Nephron progenitor cell (in vitro differentiated cells): ENCODE measurements at regions not wholly inside any gene's neighbourhood (a gene's known extent, or its start where the extent isn't known, plus 50 kb on each side); places are given as distances from the start of the nearest gene placed in this dataset.
"Not testable (repeated sequence)": the region's sequence is repeated elsewhere in the genome, so short reads cannot be mapped to it uniquely, and the experiment has no call there.

Experiments used
- DNase-seq: peaks from one replicate; pipeline ENCODE4 v3.0.0; 2021
- H3K27ac Mint-ChIP-seq: 2 replicates; pipeline ENCODE4 v1.8.0; 2021; ENCODE audit warnings: mild to moderate bottlenecking, moderate library complexity, mixed read lengths
- H3K27me3 Mint-ChIP-seq: 2 replicates; pipeline ENCODE4 v1.8.0; 2021; ENCODE audit warnings: mild to moderate bottlenecking, low read depth, mixed read lengths; ENCODE audit not compliant: poor library complexity
- H3K36me3 Mint-ChIP-seq: 2 replicates; pipeline ENCODE4 v1.8.0; 2021; ENCODE audit warnings: low read depth, mixed read lengths
- H3K4me1 Mint-ChIP-seq: 2 replicates; pipeline ENCODE4 v1.8.0; 2021; ENCODE audit warnings: mixed read lengths
- H3K4me3 Mint-ChIP-seq: 2 replicates; pipeline ENCODE4 v1.8.0; 2021; ENCODE audit warnings: mild to moderate bottlenecking, moderate library complexity, mixed read lengths
- H3K9me3 Mint-ChIP-seq: 2 replicates; pipeline ENCODE4 v1.8.0; 2021; ENCODE audit warnings: mild to moderate bottlenecking, moderate library complexity, mixed read lengths
- TF ChIP-seq, protein P1 (sequence below): fragments of 200-600 bp; sonication (generic); IDR thresholded peaks from 2 replicates; pipeline ENCODE4 v1.5.0; 2021; ENCODE audit warnings: antibody characterized with exemption

DNA sequence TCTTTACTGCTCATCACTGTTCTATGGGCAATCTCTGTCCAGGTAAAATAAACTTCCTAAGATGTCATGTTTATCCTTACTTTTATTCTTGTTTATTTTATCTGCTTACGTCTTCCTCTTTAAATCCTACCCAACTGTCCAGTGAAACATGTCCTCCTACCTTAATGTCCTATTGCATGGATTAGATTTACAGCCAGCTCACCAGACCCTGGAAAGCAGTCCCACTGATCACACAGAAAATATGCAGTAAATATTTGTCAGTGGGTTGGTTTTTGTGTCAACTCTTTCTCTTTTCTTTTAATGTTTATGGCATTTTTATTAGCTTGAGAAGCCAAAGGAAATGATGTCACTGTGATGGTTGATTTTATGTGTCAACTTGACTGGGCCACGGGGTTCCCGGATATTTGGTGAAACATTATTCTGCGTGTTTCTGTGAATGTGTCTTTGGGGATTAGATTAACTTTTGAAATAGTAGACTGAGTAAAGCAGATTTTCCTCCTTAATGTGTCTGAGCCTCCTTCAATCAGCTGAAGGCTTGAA, 258.3 kb downstream of the SRGAP2C start:
- peaks cover 15% of the 10 kb centered on the region for H3K4me1 Mint-ChIP-seq
- H3K36me3 Mint-ChIP-seq, result no peaks in the 10 kb centered on the region
- DNase-seq, result no peak
- H3K4me3 Mint-ChIP-seq, result no peak overlapping the region
- peaks cover 2% of the 10 kb centered on the region for H3K27me3 Mint-ChIP-seq
- TF ChIP-seq, protein P1, sequence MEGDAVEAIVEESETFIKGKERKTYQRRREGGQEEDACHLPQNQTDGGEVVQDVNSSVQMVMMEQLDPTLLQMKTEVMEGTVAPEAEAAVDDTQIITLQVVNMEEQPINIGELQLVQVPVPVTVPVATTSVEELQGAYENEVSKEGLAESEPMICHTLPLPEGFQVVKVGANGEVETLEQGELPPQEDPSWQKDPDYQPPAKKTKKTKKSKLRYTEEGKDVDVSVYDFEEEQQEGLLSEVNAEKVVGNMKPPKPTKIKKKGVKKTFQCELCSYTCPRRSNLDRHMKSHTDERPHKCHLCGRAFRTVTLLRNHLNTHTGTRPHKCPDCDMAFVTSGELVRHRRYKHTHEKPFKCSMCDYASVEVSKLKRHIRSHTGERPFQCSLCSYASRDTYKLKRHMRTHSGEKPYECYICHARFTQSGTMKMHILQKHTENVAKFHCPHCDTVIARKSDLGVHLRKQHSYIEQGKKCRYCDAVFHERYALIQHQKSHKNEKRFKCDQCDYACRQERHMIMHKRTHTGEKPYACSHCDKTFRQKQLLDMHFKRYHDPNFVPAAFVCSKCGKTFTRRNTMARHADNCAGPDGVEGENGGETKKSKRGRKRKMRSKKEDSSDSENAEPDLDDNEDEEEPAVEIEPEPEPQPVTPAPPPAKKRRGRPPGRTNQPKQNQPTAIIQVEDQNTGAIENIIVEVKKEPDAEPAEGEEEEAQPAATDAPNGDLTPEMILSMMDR, result no peak
- H3K27ac Mint-ChIP-seq, result peak overlapping the region; percentile 1
- H3K9me3 Mint-ChIP-seq, result peaks cover 4% of the 10 kb centered on the region

DNA sequence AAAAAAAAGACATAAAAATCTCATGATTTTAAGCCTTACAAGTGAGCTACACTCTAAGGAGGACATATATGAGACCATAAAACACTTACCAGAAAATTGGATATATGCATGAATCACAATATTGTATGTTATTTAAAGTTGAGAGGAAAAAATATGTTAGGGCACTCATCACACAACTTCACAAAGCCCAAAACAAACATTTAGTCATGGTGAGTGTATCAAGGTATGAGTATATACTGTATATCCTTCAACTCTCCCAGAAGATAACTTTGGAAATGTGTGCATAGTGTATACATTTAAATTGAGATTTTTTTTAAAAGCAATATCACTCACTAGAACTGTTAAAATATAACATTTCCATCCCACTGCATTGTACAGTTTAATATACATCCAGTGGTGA, 259.3 kb downstream of the SRGAP2C start:
- peaks cover 2% of the 10 kb centered on the region for H3K27me3 Mint-ChIP-seq
- no peak for DNase-seq
- peaks cover 4% of the 10 kb centered on the region for H3K9me3 Mint-ChIP-seq
- TF ChIP-seq, protein P1, result no peak
- peaks cover 18% of the 10 kb centered on the region for H3K4me1 Mint-ChIP-seq
- no peaks in the 10 kb centered on the region for H3K36me3 Mint-ChIP-seq
- H3K4me3 Mint-ChIP-seq, result no peak overlapping the region
- H3K27ac Mint-ChIP-seq, result no peak overlapping the region

DNA sequence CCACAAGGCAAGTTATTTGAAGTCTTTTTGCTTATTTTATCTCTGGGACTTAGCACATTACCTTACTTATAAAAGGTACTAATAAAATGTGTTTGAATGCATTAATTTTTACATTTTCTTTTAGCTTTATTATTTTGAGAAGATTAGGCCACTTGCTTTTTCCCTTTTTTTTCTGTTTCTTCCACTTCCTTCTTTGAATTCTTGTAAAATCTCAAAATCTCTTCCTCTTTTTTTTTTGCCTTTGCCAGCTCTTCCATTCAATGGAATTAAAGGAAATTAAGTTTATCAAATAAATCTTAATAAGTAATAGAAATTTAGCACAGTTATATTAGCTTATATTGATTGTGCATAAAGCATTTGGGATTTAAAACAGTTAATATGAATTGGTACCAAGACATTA, 260.9 kb downstream of the SRGAP2C start:
- Mint-ChIP-seq H3K9me3 (no peaks in the 10 kb centered on the region), H3K36me3 (no peaks in the 10 kb centered on the region), H3K4me1 (peaks cover 18% of the 10 kb centered on the region), H3K27ac (no peak overlapping the region), H3K4me3 (no peak overlapping the region), H3K27me3 (no peaks in the 10 kb centered on the region)
- TF ChIP-seq, protein P1, result no peak
- no peak for DNase-seq

DNA sequence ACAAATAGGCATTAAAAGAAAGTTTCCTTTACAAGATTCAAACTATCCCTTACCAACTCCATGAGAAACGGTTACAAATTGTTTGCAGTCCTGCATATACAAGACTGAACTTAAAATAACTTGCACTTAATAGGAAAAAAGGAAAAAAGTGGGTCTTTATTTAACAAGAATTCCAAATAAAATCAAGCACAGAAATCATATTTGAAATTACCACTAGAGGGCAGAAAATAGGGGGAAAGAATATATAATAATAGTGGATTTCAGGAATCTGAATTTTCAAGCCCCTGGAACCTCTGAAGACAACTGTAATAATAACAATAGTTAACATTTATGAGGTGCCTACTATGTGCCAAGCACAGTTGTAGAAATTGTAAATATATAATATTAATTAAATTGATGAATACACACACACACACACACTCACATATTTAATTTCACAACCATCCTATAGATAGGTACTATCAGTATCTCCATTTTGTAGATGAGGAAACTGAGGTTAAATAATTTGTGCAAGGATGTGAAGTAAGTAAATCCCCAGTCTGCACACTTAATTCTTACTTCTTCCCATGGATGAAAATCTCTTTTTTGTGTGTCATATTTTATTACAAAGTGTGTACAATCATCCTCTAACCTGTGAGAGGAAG, 262.6 kb downstream of the SRGAP2C start:
- peaks cover 18% of the 10 kb centered on the region for H3K4me1 Mint-ChIP-seq
- H3K9me3 Mint-ChIP-seq, H3K36me3 Mint-ChIP-seq, H3K27me3 Mint-ChIP-seq, H3K4me3 Mint-ChIP-seq, H3K27ac Mint-ChIP-seq, DNase-seq: not testable (repeated sequence)
- TF ChIP-seq, protein P1, result peak; percentile 51

DNA sequence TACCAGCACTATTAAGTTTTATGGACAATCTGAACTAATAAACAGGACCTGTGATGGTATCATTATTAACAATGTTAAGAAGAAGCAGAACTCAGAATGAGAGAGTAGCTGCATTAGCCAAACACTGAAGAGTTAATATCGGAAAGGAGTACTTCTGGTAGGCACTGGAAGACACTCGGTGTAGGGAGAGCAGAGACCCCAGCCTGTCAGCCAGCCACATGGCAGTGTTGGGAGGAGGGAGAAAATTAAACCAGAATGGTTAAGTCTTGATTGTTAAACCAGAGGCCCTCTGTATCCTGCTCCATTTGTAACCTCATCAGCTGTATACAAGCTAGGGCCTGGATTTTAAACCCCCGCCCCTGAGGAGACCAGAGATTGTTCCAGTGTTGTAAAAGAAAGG, 263.3 kb downstream of the SRGAP2C start:
- H3K36me3 Mint-ChIP-seq, H3K27ac Mint-ChIP-seq, H3K27me3 Mint-ChIP-seq: not testable (repeated sequence)

DNA sequence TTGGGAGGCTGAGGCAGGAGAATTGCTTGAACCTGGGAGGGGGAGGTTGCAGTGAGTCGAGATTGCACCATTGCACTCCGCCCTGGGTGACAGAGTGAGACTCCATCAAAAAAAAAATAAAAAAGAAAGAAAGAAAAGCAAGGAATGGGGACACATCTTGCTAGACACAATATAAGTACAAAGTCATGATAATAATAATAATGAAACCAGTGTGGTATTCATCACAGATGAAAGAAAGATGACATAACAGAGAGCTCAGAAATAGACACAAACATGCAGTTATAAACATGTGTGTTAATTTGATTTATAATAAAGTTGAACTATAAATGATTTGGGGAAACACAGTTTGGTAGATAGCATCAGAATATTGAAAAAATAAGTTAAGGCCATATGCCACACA, 264.1 kb downstream of the SRGAP2C start:
- Mint-ChIP-seq H3K27ac (no peak overlapping the region), H3K36me3 (no peaks in the 10 kb centered on the region), H3K9me3 (no peaks in the 10 kb centered on the region), H3K4me3 (no peak overlapping the region), H3K4me1 (peaks cover 8% of the 10 kb centered on the region), H3K27me3 (no peaks in the 10 kb centered on the region)
- DNase-seq, result no peak
- TF ChIP-seq, protein P1, result no peak

More for the DNA sequence above, 263.3 kb downstream of the SRGAP2C start:
- not testable (repeated sequence) for H3K9me3 Mint-ChIP-seq, H3K4me3 Mint-ChIP-seq, DNase-seq
- H3K4me1 Mint-ChIP-seq, result peaks cover 14% of the 10 kb centered on the region
